ENCODE measurements at regions not wholly inside any gene's neighbourhood (a gene's known extent, or its start where the extent isn't known, plus 50 kb on each side); places are given as distances from the start of the nearest gene placed in this dataset.
"Not testable (repeated sequence)": the region's sequence is repeated elsewhere in the genome, so short reads cannot be mapped to it uniquely, and the experiment has no call there.

GRCh38 chr11:71165771-71166170, 86.6 kb downstream of the SHANK2 start:
- DNase-seq (ENCODE audit: low spot score in 2 of 2): peak in 1 of 2 donors; percentile 35
- Histone ChIP-seq H3K4me3 (no peak overlapping the region), H3K4me1 (no peaks in the 10 kb centered on the region), H3K36me3 (no peaks in the 10 kb centered on the region), H3K27ac (no peak overlapping the region), H3K27me3 (no peaks in the 10 kb centered on the region), H3K9me3 (no peaks in the 10 kb centered on the region)
- intact Hi-C loops (cut with DNase I): no loop called here
- no peak for TF ChIP-seq CTCF (IDR thresholded peaks at IDR 0.05)

DNA sequence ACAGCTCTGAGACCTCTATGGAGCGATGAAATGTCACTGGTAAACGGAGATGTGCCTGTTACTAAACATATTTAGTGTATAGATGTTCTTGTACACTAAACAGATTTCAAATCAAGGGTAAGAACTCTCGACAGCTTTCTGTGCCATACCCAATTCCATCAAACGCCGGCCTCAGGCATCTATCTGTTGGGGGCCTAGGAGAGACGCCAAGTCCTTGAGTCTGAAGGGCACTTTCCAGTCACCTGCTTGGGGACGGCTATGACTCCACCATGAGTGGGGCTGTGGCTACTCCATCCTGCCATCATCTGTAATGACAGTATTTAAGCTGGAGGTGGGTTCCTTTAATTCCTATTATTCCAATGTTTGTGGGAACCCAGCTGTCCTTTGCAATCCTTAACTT, 87.8 kb downstream of the SHANK2 start:
- TF ChIP-seq CTCF (IDR thresholded peaks at IDR 0.05): no peak
- Histone ChIP-seq H3K27me3 (no peaks in the 10 kb centered on the region), H3K36me3 (no peaks in the 10 kb centered on the region), H3K27ac (no peak overlapping the region), H3K9me3 (no peaks in the 10 kb centered on the region), H3K4me1 (no peaks in the 10 kb centered on the region), H3K4me3 (no peak overlapping the region)
- DNase-seq (ENCODE audit: low spot score in 2 of 2): peak in 1 of 2 donors; percentile 8
- intact Hi-C loops (cut with DNase I): no loop called here

- Histone ChIP-seq H3K27me3 (no peaks in the 10 kb centered on the region), H3K9me3 (no peaks in the 10 kb centered on the region), H3K27ac (no peak overlapping the region), H3K4me3 (no peak overlapping the region), H3K4me1 (no peaks in the 10 kb centered on the region), H3K36me3 (no peaks in the 10 kb centered on the region)
- intact Hi-C loops (cut with DNase I): no loop called here
- TF ChIP-seq CTCF (IDR thresholded peaks at IDR 0.05): no peak
- DNase-seq (ENCODE audit: low spot score in 2 of 2): peak in 1 of 2 donors; percentile 3
These were observed 88.2 kb downstream of the SHANK2 start for GRCh38 chr11:71164186-71164585.

GRCh38 chr11:71163371-71163770, 89.0 kb downstream of the SHANK2 start:
- Histone ChIP-seq H3K27me3 (no peaks in the 10 kb centered on the region), H3K4me1 (no peaks in the 10 kb centered on the region), H3K9me3 (no peaks in the 10 kb centered on the region), H3K27ac (no peak overlapping the region), H3K4me3 (no peak overlapping the region), H3K36me3 (no peaks in the 10 kb centered on the region)
- TF ChIP-seq CTCF (IDR thresholded peaks at IDR 0.05): no peak
- intact Hi-C loops (cut with DNase I): no loop called here
- DNase-seq (ENCODE audit: low spot score in 2 of 2): no peak

- Histone ChIP-seq H3K27me3 (no peaks in the 10 kb centered on the region), H3K4me3 (no peak overlapping the region), H3K4me1 (no peaks in the 10 kb centered on the region), H3K27ac (no peak overlapping the region), H3K36me3 (no peaks in the 10 kb centered on the region), H3K9me3 (no peaks in the 10 kb centered on the region)
- no peak for DNase-seq (ENCODE audit: low spot score in 2 of 2)
- intact Hi-C loops (cut with DNase I): no loop called here
- no peak for TF ChIP-seq CTCF (IDR thresholded peaks at IDR 0.05)
These were observed 93.4 kb downstream of the SHANK2 start for GRCh38 chr11:71158936-71159335.

DNA sequence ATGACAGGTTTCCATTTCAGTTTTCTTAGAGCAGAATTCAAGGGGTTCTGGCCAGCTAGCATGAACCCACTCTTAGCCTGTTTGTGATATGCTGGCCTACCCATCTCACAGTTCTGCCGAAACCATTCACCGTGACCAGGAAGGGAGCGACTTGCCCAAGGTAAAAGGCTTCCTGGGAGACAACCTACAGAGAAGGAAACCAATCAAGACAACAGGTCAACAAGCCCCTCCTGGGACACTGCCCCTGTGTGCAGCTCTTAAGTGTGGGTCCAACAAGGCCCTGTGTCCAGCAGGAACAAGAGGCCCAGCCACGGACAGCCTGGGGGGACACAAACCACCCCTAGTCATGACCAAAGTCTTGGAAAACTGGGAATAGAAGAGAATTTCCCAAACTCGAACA, 94.7 kb downstream of the SHANK2 start:
- H3K27me3 ChIP-seq; intact Hi-C loops (cut with DNase I); H3K27ac ChIP-seq; H3K36me3 ChIP-seq; H3K4me3 ChIP-seq; H3K9me3 ChIP-seq; H3K4me1 ChIP-seq: not testable (repeated sequence)
- peak in 1 of 2 donors; percentile 34 for DNase-seq (ENCODE audit: low spot score in 2 of 2)
